DMS 273 (cell line): ENCODE measurements at regions not wholly inside any gene's neighbourhood (a gene's known extent, or its start where the extent isn't known, plus 50 kb on each side); places are given as distances from the start of the nearest gene placed in this dataset.
"Not testable (repeated sequence)": the region's sequence is repeated elsewhere in the genome, so short reads cannot be mapped to it uniquely, and the experiment has no call there.

ENCODE experiments used
- DNase-seq: peaks from one replicate; lab custom pipeline; 2025; ENCODE audit not compliant: unreplicated experiment; lab: John Stamatoyannopoulos, UW

GRCh38 chr4:12399781-12400180 is 971.1 kb upstream of the HS3ST1 start:
- DNase-seq, result no peak

GRCh38 chr4:12393631-12394262 is 965.1 kb upstream of the HS3ST1 start:
- DNase-seq, result no peak

- no peak for DNase-seq
Measured at GRCh38 chr4:12389604-12390003, 960.9 kb upstream of the HS3ST1 start.

GRCh38 chr4:12382567-12382966 is 953.9 kb upstream of the HS3ST1 start:
- no peak for DNase-seq

GRCh38 chr4:12379191-12379590 is 950.5 kb upstream of the HS3ST1 start:
- no peak for DNase-seq

- no peak for DNase-seq
Measured at GRCh38 chr4:12375805-12376204, 947.1 kb upstream of the HS3ST1 start.

GRCh38 chr4:12365869-12366268 is 937.2 kb upstream of the HS3ST1 start:
- not testable (repeated sequence) for DNase-seq

- no peak for DNase-seq
Measured at GRCh38 chr4:12360391-12360790, 931.7 kb upstream of the HS3ST1 start.

GRCh38 chr4:12359420-12359819 is 930.7 kb upstream of the HS3ST1 start:
- no peak for DNase-seq

- not testable (repeated sequence) for DNase-seq
Measured at GRCh38 chr4:12333083-12333482, 904.4 kb upstream of the HS3ST1 start.

- no peak for DNase-seq
Measured at GRCh38 chr4:12324965-12325364, 896.3 kb upstream of the HS3ST1 start.

- no peak for DNase-seq
Measured at GRCh38 chr4:12319765-12320164, 891.1 kb upstream of the HS3ST1 start.

GRCh38 chr4:12304905-12305304 is 876.2 kb upstream of the HS3ST1 start:
- no peak for DNase-seq

- DNase-seq, result no peak
Measured at GRCh38 chr4:12296366-12296765, 867.7 kb upstream of the HS3ST1 start.

GRCh38 chr4:12293906-12294525 is 865.3 kb upstream of the HS3ST1 start:
- DNase-seq, result no peak

- DNase-seq, result no peak
Measured at GRCh38 chr4:12286351-12286750, 857.7 kb upstream of the HS3ST1 start.

GRCh38 chr4:12270546-12270945 is 841.9 kb upstream of the HS3ST1 start:
- no peak for DNase-seq

- DNase-seq, result no peak
Measured at GRCh38 chr4:12265554-12265953, 836.9 kb upstream of the HS3ST1 start.

- DNase-seq, result no peak
Measured at GRCh38 chr4:12260453-12260852, 831.8 kb upstream of the HS3ST1 start.

- no peak for DNase-seq
Measured at GRCh38 chr4:12244973-12245372, 816.3 kb upstream of the HS3ST1 start.

- DNase-seq, result no peak
Measured at GRCh38 chr4:12242354-12242753, 813.7 kb upstream of the HS3ST1 start.

- no peak for DNase-seq
Measured at GRCh38 chr4:12239897-12240636, 811.4 kb upstream of the HS3ST1 start.
